Colonic mucosa (tissue), 4 donors: ENCODE measurements at regions not wholly inside any gene's neighbourhood (a gene's known extent, or its start where the extent isn't known, plus 50 kb on each side); places are given as distances from the start of the nearest gene placed in this dataset.

ENCODE experiments used
- DNase-seq: peaks from one replicate; pipeline ENCODE4 v3.0.0-alpha.2; 2020
- H3K27ac ChIP-seq: fragments of 200-600 bp; one replicate; pipeline ENCODE4 v1.8.0; 2021
- H3K27me3 ChIP-seq: fragments of 200-600 bp; one replicate; pipeline ENCODE4 v1.8.0; 2021
- H3K36me3 ChIP-seq: fragments of 200-600 bp; one replicate; pipeline ENCODE4 v1.8.0; 2021
- H3K4me1 ChIP-seq: fragments of 200-600 bp; one replicate; pipeline ENCODE4 v1.8.0; 2021; ENCODE audit warnings: mild to moderate bottlenecking
- H3K4me3 ChIP-seq: fragments of 200-600 bp; one replicate; pipeline ENCODE4 v1.8.0; 2021
- H3K9ac ChIP-seq, 2 donors: one replicate each; pipeline ENCODE4 v1.7.0; 2013; ENCODE audit warnings: control low read depth in 2 of 2, low read depth in 2 of 2, low read length in 2 of 2
- H3K9me3 ChIP-seq: fragments of 200-600 bp; one replicate; pipeline ENCODE4 v1.8.0; 2021
- intact Hi-C: fragments of 100-400 bp; cut with DNase I; formaldehyde crosslinking; loops from one replicate; pipeline ENCODE4 v1.14.1; 2022
- TF ChIP-seq, protein P1 (sequence below): fragments of 200-600 bp; IDR thresholded peaks from one replicate; pipeline ENCODE4 v1.8.0; 2022; ENCODE audit warnings: antibody characterized with exemption, mild to moderate bottlenecking
- donor health status: healthy.
- donor health status: DM: no; HTN: no; CAD: no.
- donor health status: DM: no; HTN: no; CAD: no.

DNA sequence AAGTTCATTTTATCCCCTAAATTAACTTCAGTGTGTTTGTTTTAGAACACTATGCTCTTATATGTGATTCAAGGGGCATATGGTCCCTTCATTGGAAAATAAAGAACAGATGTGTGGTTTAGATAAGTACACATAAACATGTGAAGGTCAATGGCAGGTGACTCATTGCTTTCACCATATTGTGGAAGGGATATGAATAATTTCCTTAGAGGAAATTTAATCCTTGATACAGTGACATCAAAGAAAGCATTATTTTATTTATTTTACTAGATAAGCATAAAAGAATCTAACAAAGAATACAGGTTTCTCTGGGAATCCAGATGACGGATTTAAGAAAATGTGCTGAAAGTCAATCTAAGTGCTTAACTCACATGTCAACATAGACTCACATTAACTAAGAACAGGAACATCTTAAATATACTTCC is 373.5 kb downstream of the KCTD12 start:
- Histone ChIP-seq H3K4me3 (no peak overlapping the region), H3K4me1 (no peaks in the 10 kb centered on the region), H3K9me3 (no peaks in the 10 kb centered on the region), H3K27ac (no peak overlapping the region), H3K27me3 (no peaks in the 10 kb centered on the region), H3K36me3 (no peaks in the 10 kb centered on the region), H3K9ac (no peak overlapping the region)
- DNase-seq: no peak
- TF ChIP-seq, protein P1, sequence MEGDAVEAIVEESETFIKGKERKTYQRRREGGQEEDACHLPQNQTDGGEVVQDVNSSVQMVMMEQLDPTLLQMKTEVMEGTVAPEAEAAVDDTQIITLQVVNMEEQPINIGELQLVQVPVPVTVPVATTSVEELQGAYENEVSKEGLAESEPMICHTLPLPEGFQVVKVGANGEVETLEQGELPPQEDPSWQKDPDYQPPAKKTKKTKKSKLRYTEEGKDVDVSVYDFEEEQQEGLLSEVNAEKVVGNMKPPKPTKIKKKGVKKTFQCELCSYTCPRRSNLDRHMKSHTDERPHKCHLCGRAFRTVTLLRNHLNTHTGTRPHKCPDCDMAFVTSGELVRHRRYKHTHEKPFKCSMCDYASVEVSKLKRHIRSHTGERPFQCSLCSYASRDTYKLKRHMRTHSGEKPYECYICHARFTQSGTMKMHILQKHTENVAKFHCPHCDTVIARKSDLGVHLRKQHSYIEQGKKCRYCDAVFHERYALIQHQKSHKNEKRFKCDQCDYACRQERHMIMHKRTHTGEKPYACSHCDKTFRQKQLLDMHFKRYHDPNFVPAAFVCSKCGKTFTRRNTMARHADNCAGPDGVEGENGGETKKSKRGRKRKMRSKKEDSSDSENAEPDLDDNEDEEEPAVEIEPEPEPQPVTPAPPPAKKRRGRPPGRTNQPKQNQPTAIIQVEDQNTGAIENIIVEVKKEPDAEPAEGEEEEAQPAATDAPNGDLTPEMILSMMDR: no peak
- intact Hi-C loops: no loop called here

DNA sequence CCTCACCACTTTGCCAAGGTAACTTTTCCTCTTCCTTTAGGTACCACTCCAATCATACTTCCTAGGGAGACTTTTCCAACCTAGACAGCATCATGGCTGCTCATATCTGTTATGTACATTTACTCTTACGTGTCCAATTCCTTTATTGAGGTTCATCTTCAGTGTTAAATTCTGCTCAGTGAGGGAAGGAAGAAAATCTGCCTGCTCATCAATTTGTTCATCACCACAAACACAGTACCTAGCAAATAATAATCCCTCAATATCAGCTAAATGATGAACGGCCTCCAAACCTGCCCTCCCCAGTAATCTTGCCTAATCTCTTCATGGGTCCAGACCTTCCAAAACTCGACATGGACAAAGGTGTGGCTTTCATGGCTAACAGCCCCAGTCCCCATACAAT is 380.8 kb downstream of the KCTD12 start:
- Histone ChIP-seq H3K9ac (no peak overlapping the region), H3K36me3 (no peaks in the 10 kb centered on the region), H3K27ac (no peak overlapping the region), H3K4me3 (no peak overlapping the region), H3K9me3 (no peaks in the 10 kb centered on the region), H3K4me1 (no peaks in the 10 kb centered on the region), H3K27me3 (no peaks in the 10 kb centered on the region)
- TF ChIP-seq, protein P1: no peak
- no peak for DNase-seq
- intact Hi-C loops: no loop called here

DNA sequence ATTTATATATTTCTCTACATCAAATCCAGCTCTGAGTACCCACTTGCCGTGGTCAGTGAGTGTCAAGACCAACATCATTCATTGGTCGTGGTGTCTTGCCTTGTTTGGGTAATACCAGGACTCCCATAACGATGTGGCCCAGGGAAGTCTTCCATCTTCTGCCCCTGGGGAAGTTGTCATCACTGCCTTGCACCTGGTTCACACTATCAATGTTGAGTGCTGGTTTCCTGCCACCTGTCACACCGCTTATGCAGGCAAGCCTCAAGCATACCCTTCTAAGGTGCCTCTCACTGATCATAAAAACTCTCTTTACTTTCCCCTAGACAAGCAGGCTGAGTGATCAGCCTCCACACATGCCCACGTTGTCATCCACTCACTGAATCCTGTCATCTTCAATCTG is 382.4 kb downstream of the KCTD12 start:
- Histone ChIP-seq H3K4me3 (no peak overlapping the region), H3K36me3 (no peaks in the 10 kb centered on the region), H3K4me1 (no peaks in the 10 kb centered on the region), H3K27ac (no peak overlapping the region), H3K9ac (no peak overlapping the region), H3K9me3 (no peaks in the 10 kb centered on the region), H3K27me3 (no peaks in the 10 kb centered on the region)
- TF ChIP-seq, protein P1: no peak
- no peak for DNase-seq
- intact Hi-C loops: no loop called here

DNA sequence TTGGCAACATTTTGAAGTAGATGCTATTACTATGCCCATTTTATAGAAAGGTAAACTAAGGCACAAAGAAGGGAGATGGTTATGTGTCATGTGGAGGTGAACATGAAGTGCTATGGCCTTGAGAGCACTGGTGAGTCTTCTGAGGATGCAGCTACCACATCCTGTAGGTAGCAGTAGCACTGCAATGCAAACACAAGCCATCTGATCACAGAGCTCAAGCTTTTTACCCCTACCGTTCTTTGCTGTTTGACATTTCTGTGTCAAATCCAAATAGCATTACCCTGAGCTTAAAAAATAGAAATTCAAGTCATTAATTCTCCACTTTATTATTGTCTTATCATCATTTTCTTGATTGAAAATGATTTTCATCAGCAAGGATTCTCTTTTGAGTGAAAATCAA is 382.9 kb downstream of the KCTD12 start:
- H3K36me3 ChIP-seq: no peaks in the 10 kb centered on the region
- no peaks in the 10 kb centered on the region for H3K4me1 ChIP-seq
- intact Hi-C loops: no loop called here
- H3K27me3 ChIP-seq: no peaks in the 10 kb centered on the region
- DNase-seq: no peak
- no peak overlapping the region for H3K9ac ChIP-seq
- H3K4me3 ChIP-seq: no peak overlapping the region
- H3K9me3 ChIP-seq: no peaks in the 10 kb centered on the region
- no peak overlapping the region for H3K27ac ChIP-seq
- TF ChIP-seq, protein P1: no peak

DNA sequence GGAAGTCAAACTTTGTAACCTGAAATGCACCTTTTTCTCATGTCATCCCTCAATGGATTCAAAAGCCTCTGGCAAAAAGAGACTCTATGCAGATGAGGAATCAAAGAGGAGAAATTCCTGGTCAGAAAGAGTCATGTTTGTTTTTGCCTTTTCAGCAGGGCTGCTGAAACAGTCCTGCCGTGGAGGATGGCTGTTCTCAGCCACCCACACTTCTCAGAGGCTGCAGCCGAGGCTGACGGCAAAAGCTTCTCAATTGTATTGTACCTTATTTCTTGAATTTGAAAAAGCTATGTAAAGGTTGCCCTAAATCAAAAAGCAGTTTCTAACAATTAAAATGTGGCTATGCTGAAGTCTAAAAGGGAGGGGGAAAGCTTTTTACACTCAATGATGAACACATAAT is 385.3 kb downstream of the KCTD12 start:
- H3K9ac ChIP-seq: no peak overlapping the region
- TF ChIP-seq, protein P1: no peak
- no peak for DNase-seq
- no peak overlapping the region for H3K4me3 ChIP-seq
- no peaks in the 10 kb centered on the region for H3K36me3 ChIP-seq
- H3K27ac ChIP-seq: no peak overlapping the region
- no peaks in the 10 kb centered on the region for H3K27me3 ChIP-seq
- H3K9me3 ChIP-seq: no peaks in the 10 kb centered on the region
- H3K4me1 ChIP-seq: no peaks in the 10 kb centered on the region
- intact Hi-C loops: no loop called here

DNA sequence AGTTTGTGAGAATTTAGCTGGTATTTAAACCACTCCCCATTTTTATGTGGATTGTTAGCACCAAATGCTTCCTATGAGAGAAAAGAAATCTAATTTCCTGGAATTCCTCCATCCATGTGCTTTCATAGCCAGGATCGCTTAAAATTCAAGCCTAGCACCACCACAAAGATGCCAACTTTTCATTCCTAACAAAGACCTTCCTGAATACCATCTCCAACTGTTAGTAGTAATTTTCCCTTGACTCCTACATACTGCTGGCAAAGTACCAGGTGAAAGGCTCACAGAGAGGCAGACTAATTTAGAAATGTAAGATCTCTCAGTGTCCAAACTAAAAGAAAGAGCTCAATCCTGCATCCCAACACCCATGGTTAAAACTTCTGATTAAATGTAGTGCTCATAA is 386.3 kb downstream of the KCTD12 start:
- H3K27ac ChIP-seq: no peak overlapping the region
- DNase-seq: no peak
- intact Hi-C loops: no loop called here
- H3K9me3 ChIP-seq: no peaks in the 10 kb centered on the region
- H3K9ac ChIP-seq: no peak overlapping the region
- no peak overlapping the region for H3K4me3 ChIP-seq
- H3K27me3 ChIP-seq: no peaks in the 10 kb centered on the region
- TF ChIP-seq, protein P1: no peak
- no peaks in the 10 kb centered on the region for H3K36me3 ChIP-seq
- H3K4me1 ChIP-seq: no peaks in the 10 kb centered on the region
